Activated CD8-positive, alpha-beta memory T cell treated with anti-CD3 and anti-CD28 coated beads for 48 hours (primary cell): ENCODE measurements at regions not wholly inside any gene's neighbourhood (a gene's known extent, or its start where the extent isn't known, plus 50 kb on each side); places are given as distances from the start of the nearest gene placed in this dataset.

Source experiments
- DNase-seq, 3 experiments: peaks; one replicate each; pipeline ENCODE4 v3.0.0-alpha.2; 2020; ENCODE audit warnings: low read depth in 2 of 3, low spot score in 2 of 3

DNA sequence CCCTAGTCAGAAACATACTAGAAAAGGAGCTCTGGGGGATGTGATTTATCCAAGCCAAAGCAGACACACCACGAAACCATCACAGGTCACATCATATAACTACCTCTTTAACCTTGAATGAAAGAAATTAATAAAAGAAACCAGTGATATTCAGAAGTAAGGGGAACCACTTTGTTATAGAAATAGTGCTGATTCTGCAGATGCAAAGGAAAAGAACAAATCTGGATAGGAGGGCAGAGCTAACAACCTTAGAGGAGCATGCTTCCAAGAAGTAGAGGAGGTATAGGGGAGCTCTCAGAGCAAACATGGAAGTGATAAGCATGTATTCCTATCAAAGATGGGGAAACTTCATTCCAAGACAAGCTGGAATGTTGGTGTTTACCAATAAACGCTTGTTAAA, 117.0 kb upstream of the MDM1 start:
- DNase-seq: no peak

DNA sequence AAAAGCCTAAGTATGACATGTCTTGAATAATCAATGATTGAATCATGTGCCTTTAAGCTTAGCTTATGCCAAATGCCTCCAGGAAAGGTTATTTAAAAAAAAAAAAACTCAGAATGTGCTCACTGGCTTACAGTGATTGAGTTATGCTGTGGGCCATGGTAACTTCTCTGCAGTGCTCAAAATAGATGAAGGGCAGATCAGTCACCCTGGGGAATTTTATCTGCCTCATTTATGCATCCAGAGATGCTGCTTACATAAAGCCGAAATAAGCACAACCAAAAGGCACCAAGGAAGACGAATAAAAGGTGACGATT, 118.7 kb upstream of the MDM1 start:
- DNase-seq: no peak

DNA sequence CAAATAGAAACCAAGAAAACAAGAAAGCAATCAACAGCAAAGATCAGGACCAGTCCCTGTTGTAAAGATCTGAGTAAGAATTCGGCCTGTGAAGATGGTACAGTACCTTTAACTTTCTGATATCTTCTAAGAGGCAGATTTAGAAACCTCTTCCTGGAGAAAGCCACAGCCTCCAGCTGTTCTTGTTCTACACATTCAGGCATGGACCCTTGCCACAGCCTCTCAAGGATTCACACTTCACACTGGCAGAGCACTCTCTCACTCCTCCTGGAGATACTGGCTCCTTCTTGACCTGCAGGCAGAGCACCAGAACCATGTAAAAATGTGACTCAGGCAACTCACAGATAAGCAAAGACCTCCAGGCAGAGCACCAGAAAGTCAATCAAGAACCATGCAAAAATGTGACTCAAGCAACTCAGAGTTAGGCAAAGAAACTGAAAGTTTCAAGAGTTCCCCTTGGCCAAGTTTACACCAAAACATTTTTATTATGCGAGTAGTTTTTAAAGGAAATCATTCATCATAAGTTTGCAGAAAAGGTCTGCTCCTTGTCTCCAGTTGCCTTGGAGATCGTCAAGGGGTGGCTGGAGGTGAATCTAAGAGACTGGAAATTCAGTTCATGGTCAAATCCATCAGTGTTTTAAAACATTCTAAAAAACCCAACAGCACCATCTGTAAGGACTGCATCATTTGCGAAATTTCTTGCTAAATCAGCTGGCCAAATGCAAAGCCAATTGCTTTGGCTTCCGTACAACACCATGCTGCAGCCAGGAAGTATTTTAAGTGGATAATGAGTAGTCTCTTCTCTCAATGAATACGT, 119.3 kb upstream of the MDM1 start:
- peak in 2 of 3 experiments; percentile 18 to 20 for DNase-seq

DNA sequence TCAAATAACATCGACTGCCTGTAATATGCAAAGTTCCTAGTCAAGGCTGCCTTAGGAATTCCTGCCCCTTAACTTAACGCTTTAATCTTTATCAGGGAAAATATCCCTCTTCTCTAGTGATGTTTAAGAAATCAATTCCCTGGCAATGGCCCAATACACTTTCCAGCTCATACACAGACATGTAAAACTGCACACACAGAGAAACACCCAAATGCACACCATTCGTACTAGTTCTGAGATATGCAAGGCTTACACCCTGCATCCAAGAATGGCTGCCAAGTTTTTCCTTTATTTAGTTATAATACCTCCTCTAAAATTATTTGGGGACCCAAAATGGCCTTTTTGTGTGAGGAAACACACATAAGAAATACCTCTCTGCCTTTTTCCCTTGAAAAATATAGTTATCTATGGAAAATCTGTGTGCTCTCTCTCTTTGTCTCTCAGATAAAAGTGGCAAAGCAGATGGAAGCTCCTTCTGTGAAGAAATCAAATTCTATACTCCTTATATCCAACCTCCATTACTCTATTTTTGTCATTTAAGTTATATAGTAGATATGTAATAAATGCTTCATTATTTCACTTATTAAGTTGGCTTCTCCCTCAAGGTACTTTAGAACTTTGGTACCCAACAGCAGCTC, 120.0 kb upstream of the MDM1 start:
- no peak for DNase-seq

DNA sequence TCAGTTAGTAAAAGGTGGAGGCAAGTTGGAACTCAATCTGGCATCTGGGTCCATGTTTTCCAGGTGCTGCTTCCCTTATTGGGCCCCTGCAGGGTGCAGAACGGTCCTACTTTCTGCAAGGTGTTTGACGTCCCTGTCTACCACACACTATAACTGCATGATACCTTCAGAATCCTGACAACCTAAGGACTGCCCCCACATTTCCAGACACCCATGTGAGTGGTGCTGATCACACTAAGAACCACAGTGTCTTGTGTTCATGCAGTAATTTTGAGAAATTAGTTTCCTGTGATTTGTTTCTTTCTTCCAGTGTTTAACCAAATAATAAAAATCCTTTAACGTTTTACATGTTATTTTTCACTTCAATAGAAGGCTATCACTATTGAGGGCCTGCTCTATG, 121.1 kb upstream of the MDM1 start:
- no peak for DNase-seq

DNA sequence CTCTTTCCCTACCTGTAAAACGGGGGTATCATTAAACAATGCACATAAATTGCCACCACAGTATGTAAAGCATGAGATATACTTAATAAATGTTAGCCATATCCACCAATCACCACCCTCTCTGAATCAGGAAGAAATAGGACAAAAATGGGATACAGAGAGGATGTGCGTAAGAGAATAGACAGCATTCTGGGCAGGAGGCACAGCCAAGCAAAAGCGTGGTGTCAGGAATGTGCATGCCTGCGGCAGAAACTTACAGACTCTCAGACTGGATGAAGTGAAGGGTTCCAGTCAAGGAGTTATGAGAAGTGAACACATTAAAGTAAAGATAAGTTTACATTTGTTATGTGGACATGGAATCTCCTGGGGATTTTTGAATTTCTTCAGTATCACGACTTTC, 121.7 kb upstream of the MDM1 start:
- no peak for DNase-seq

DNA sequence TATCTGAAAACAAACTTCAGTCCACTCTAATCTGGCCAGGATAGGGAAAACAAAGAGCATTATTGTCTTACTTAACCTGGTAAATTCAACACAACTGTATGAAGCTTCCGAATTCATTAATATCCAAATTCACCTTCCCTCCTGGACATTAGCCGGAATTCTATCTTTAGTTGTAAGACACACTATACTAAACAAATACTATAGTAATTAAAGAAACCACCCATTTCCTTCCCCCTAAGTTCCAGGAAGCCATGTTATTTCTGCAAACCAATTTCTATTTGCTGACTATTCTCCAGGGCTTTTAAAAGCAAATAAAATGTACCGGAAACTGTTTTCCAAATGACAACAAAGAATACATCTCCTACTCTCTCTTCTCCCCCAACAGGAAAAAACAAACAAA, 122.7 kb upstream of the MDM1 start:
- no peak for DNase-seq

DNA sequence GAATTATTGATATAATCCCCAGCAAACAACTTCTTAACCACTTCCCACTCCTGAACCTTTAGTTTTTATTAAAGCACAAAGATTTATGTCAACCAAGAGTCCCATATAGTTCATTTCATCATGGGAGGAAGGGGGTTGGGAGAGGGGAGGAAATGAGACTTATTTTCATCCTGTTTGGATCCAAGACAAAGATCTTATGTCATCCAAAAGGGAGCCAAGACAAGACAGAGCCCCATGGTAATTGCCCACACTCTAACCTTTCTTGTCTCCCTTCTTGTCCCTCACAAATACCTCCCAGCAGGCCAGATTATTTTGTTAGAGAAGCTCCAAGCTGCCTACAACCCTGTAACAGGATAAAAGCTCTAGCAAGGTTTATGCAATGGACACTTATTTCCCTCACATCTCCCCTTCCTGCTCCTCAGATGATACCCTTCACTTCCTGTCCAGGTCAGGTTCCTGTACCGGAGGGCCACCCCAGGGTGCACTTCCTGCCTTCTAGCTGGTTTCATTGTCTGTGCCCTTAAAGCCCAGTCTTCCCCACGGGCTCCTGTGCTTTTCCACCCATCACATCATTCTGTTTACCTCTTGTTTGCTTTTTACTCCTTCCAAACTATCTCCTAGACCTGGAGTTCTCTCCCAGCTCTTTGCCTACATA, 123.7 kb upstream of the MDM1 start:
- no peak for DNase-seq

DNA sequence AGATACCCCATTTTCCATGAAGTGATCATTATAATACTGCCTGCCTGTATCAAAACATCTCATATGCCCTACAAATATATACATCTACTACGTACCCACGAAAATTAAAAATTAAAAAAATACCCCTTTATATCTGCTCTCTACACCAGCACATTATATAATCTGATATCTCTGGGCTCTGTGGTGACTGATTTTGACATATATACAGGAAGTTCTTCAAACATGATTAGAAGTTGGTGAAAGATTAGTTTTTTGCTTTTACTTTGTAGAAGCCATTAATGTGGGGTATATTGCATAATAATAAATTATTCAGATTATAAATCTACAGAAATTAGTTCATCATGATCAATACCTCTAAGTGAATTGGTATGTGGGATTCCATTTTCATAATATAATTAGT, 126.7 kb upstream of the MDM1 start:
- no peak for DNase-seq

DNA sequence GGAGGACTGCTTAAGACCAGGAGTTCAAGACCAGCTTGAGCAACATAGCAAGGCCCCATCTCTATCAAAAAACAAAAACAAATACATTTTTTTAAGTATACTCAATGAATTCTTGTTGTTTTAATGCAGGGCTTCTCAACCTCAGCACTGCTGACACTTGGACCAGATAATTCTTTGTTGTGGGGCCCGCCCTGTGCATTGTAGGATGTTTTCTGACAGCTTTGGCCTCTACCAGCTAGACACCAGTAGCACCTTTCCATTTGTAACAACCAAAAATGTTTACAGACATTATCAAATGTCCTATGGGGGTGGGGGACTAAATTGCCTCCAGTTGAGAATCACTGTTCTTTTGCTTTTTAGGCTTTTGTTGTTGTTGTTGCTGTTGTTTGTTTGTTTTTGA, 128.1 kb upstream of the MDM1 start:
- DNase-seq: no peak

DNA sequence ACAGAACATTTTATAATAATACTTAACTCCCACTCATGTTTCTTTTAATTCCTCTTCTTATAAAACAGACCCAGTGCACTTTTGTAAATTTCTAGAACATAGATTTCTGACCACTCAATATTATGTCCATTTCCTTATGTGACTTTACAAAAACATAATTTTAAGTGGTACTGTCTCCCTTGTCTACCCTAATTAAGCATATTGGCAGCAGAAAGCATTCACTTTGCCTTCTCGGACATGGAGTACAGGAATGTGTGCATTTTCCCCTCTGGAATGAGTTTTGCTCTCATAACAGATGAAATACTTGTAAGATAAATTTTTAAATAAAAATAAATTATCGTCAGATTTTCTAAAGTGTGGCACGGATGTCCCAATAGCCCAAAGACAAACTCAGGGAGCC, 129.5 kb upstream of the MDM1 start:
- no peak for DNase-seq

DNA sequence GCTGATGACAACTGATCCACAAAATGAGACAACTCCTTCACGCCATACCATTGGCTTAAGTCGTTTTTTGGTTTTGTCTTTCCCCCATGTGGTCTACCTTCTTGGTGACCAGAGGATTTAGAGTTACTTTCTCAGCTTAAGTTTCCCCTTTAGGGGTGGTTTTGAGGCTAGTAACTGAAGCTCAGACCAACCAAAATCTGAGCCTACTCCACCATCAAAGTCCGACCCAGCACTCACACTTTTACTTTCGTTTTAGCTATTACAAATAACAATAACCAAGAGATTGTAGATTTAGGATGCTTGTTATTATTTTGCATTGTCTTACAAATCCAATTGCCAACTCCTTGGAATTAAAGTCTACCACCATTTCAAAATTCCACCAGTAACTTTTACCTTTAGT, 130.6 kb upstream of the MDM1 start:
- DNase-seq: no peak

DNA sequence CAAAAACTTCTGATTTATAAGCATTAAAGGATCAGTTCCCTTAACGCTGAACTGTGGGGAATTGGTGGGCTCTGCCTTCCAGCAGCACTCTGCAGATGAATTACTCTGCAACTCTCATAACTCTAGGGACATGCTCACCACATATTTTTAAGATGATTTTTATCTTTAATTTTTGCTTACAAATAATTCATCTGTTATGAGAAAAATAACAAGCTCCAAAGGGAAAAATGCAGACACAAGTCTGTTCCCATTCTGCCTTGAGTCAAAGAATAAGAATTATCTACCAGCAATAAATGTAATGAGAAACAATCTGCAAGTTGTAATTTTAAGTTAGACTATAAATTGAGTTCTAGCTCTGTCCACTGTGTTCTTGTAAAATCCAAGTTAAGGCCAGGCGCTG, 133.1 kb upstream of the MDM1 start:
- DNase-seq: no peak

DNA sequence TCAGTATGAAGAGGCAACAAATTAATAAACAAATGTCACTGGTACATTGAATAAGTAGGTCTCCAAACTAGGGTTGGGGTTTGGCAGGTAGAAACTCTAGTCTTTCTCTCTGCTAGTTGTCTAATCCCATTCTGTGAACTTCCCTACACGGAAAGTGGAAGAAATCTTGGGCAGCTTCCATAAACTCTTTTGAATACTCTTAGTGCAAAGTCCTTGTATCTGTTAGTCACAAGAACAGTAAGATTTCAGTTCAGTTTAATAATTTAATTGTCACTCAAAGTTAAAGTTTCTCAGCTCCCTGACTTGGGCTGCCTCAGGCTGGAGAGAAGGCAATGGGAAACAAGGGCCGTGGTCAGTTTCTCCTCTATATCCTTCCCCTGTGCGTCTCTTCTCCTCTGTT, 135.4 kb upstream of the MDM1 start:
- DNase-seq: no peak

DNA sequence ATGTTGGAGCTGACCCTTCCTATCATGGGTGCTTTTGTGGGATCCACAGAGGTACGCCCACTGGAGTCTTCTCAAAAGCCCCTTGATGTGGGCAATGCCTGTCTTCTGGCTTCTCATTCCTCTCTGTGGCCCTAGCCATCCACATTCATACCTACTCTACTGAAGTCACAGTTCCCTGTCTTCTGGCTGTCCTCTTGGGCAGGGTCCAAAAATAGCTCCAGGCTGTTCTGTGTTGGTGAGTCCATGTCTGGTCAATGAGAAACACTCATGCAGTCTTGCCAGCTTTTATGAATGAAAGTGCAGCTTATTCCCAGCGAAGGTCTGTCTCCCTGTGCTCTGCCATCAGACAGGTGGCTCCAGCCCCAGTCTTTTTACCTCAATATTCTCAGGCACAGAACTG, 135.9 kb upstream of the MDM1 start:
- DNase-seq: no peak

DNA sequence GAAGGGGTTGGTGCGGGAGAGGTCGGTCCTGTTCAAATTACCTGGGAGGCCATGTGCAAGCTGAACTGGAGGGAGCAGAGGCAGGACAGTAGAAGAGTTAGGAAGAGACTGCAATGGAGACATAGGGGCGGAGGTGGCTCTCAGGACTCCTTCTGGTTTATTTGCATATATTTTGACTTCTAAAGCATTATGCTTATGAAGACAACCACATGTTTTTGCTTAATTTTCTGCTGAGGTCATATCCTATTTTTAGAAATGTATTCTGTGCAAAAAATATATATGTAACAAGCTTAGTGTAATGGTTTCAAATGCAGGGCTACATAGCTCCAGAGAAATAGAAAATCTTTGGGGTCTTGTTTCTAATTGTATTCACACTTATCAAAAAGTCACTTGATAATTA, 137.0 kb upstream of the MDM1 start:
- DNase-seq: no peak

DNA sequence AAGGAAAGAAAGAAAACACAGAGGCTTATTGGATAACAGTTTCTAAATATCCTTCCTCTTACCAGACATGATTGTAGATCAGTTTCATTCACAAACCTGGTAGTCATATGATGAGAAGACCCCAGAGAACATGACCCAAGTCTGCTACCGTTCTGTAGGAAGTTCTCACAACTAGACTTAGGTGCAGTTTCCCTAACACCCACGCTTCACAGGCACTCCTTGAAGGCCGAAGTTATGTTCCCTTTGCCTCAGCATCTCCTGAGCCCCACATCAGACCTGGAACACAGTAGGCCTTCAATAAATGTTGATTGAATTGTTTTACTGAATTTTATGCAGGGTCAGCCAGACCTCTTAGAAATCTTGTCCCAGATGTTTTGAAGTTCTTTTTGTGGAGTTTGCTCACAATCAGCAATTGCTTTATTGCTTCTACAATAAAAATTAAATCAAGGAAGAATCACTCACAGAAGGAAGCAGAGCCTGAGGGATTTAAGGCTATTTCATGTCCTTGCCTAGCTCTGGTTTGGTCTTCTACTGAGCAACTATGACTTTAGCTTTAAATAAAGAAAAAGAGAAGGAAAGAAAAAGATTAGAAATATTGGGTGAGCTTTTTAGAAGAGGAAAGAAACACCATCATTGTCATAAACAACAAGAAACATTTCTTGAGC, 138.6 kb upstream of the MDM1 start:
- DNase-seq: no peak

DNA sequence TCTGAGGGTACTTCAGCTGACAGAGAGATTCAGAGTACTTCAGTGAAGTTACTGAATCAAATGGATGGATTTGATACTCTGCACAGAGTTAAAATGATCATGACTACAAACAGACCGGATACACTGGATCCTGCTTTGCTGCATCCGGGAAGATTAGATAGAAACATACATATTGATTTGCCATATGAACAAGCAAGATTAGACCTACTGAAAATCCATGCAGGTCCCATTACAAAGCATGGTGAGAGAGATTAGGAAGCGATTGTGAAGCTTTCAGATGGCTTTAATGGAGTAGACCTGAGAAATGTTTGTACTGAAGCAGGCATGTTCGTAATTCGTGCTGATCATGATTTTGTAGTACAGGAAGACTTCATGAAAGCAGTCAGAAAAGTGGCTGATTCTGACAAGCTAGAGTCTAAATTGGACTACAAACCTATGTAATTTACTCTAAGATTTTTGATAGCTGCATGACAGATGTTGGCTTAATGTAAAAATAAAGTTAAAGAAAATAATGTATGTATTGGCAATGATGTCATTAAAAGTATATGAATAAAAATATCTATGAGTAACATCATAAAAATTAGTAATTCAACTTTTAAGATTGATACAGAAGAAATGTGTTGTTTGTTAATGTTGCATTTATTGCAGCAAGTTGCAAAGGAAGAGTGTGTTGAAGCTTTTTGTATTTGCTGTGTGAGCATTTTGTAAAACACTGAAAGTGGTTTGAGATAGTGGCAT, 136.1 kb upstream of the RAP1B start:
- DNase-seq: no peak

DNA sequence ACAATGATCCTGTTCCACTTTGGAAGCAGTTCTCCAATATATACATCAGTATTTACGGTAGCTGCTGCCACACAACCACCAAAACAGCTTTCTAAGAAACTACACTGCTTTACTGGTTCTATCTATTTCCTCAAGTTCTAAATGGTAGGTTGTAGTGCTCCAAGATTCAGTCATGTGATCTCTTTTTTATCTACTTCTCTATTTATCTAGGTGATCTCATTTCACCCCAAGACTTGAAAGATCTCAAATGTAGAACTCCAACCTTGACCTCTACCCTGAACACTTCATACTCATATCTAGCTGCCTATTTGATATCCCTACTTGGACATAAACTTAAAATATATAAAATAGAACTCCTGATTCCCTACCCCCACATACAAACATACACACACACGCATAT, 133.9 kb upstream of the RAP1B start:
- DNase-seq: no peak

DNA sequence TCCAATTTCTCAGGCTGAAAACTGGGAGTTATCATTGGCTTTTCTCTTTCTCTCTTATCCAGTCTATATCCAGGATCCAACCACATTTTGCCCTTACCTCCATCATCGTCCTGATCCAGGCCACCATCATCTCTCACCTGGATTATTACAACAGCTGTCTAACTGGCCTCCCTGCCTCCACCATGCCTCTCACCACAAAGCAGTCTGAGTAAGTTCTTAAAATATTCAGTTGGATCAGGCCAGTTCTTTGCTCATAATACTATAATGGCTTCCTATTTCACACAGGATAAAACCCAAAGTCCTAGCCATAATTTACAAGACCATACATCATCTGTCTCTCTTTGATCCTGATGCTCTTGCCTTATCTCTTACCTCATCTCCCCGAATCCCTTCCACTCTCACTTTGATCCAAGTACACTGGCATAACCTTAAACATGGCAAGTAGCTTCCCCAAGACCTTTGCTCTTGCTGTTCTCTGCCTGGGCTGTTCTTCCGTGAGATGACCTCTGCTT, 133.4 kb upstream of the RAP1B start:
- DNase-seq: no peak

DNA sequence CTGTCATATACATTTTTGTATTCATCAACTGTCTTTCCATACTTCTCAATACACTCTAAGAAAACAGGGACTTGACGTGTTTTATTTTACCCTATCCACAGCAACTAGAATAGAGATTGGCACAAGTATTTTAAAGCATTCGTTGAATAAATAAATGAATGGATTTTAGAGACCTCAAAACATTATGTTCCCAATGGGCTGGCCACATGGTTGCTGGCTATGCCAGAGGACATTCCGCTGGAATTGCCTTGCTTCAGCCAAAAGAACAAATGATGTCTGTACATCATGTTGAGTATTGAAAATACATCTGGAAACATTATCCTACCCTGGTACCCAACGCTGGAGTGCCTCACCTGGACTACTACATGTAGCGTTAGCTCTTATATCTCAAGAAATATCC, 132.8 kb upstream of the RAP1B start:
- no peak for DNase-seq
